KMS-11 (cell line): ENCODE measurements at regions not wholly inside any gene's neighbourhood (a gene's known extent, or its start where the extent isn't known, plus 50 kb on each side); places are given as distances from the start of the nearest gene placed in this dataset.
"Not testable (repeated sequence)": the region's sequence is repeated elsewhere in the genome, so short reads cannot be mapped to it uniquely, and the experiment has no call there.

Experiments
- H2AFZ ChIP-seq: fragments of 200-600 bp; sonication (generic); 2 replicates; pipeline ENCODE4 v1.6.1; 2016; ENCODE audit warnings: antibody characterized with exemption, mixed run types, low read depth
- H3K27ac ChIP-seq: fragments of 200-600 bp; sonication (generic); 2 replicates; pipeline ENCODE4 v1.6.1; 2016; ENCODE audit warnings: mild to moderate bottlenecking, mixed run types
- H3K27me3 ChIP-seq: fragments of 200-600 bp; sonication (generic); 2 replicates; pipeline ENCODE4 v1.6.1; 2017; ENCODE audit warnings: mild to moderate bottlenecking, low read depth, mixed run types, moderate library complexity; ENCODE audit not compliant: insufficient read depth
- H3K36me3 ChIP-seq: fragments of 200-600 bp; sonication (generic); 2 replicates; pipeline ENCODE4 v1.6.1; 2017; ENCODE audit warnings: mild to moderate bottlenecking, mixed run types; ENCODE audit not compliant: insufficient read depth
- H3K4me1 ChIP-seq: fragments of 200-600 bp; sonication (generic); 2 replicates; pipeline ENCODE4 v1.6.1; 2016; ENCODE audit warnings: mild to moderate bottlenecking, low read depth, mixed run types; ENCODE audit not compliant: poor library complexity, severe bottlenecking
- H3K4me2 ChIP-seq: fragments of 200-600 bp; sonication (generic); 2 replicates; pipeline ENCODE4 v1.7.0; 2016; ENCODE audit warnings: mild to moderate bottlenecking, mixed run types
- H3K4me3 ChIP-seq: fragments of 200-600 bp; sonication (generic); IDR thresholded peaks from 2 replicates; pipeline ENCODE4 v1.6.1; 2017; ENCODE audit warnings: low read depth, low read length, mixed read lengths; ENCODE audit not compliant: insufficient read depth
- H3K79me2 ChIP-seq: fragments of 200-600 bp; sonication (generic); 2 replicates; pipeline ENCODE4 v1.6.1; 2016; ENCODE audit warnings: low read depth, mixed run types; ENCODE audit not compliant: insufficient read depth
- H3K9ac ChIP-seq: fragments of 200-600 bp; sonication (generic); 2 replicates; pipeline ENCODE4 v1.6.1; 2016; ENCODE audit warnings: mild to moderate bottlenecking, mixed run types
- H4K20me1 ChIP-seq: fragments of 200-600 bp; sonication (generic); 2 replicates; pipeline ENCODE4 v1.6.1; 2016; ENCODE audit warnings: mild to moderate bottlenecking, mixed run types; ENCODE audit not compliant: insufficient read depth
- TF ChIP-seq, protein P1 (sequence below): fragments of 200-600 bp; sonication (generic); conservative IDR thresholded peaks from 2 replicates; pipeline ENCODE4 v1.6.1; 2017; ENCODE audit warnings: low read depth, mild to moderate bottlenecking, antibody characterized with exemption, low read length, moderate library complexity, mixed read lengths

DNA sequence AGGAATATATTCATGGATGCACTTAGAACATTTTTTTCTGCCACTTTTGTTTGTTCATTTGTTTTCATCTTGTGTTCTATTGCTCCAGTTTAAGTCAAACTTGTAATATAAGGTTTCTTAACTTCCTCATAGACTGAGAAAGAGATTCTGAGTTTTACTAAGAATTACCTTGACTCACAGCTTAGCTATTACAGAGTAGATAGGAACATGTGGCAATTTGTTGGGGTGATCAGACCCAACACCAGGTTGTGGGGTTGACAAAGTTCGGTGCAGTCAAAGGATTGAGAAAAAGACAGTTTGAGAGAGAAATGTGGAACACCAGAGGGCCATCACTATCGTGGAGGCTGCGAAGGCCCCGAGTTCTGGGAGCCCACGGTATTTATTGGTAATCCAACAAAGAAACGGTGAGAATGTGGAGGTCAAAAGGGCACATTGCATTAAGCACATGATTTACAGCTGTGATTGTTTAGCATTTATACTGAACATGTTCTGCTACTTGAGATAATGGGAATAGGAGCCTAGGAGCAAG lies 2526.0 kb downstream of the PCDH9 start:
- no peaks in the 10 kb centered on the region for H3K36me3 ChIP-seq
- TF ChIP-seq, protein P1, sequence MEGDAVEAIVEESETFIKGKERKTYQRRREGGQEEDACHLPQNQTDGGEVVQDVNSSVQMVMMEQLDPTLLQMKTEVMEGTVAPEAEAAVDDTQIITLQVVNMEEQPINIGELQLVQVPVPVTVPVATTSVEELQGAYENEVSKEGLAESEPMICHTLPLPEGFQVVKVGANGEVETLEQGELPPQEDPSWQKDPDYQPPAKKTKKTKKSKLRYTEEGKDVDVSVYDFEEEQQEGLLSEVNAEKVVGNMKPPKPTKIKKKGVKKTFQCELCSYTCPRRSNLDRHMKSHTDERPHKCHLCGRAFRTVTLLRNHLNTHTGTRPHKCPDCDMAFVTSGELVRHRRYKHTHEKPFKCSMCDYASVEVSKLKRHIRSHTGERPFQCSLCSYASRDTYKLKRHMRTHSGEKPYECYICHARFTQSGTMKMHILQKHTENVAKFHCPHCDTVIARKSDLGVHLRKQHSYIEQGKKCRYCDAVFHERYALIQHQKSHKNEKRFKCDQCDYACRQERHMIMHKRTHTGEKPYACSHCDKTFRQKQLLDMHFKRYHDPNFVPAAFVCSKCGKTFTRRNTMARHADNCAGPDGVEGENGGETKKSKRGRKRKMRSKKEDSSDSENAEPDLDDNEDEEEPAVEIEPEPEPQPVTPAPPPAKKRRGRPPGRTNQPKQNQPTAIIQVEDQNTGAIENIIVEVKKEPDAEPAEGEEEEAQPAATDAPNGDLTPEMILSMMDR: no peak
- no peaks in the 10 kb centered on the region for H4K20me1 ChIP-seq
- H3K27ac ChIP-seq: no peak overlapping the region
- no peak overlapping the region for H3K4me3 ChIP-seq
- no peak overlapping the region for H2AFZ ChIP-seq
- no peaks in the 10 kb centered on the region for H3K79me2 ChIP-seq
- H3K4me2 ChIP-seq: no peak overlapping the region
- no peak overlapping the region for H3K9ac ChIP-seq
- no peaks in the 10 kb centered on the region for H3K27me3 ChIP-seq
- no peaks in the 10 kb centered on the region for H3K4me1 ChIP-seq

DNA sequence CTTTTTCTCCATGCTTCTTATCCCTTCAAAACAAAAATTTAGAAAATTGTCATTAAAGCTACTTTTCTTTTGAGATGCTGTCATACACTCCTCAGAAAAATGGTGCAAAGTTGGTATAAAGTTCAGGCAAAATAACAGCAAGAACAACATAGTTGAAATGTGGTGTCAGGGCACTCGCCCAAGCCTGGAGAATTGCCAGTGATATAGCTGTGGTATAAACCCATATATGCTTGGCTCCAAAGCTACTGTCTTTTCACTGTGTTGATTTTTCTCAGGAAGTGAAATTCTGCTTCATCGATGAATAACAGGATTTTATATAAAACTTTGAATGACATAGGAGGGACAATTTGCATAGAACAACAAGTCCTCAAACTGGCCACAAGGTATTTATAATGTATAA lies 2532.9 kb downstream of the PCDH9 start:
- H3K4me1 ChIP-seq: no peaks in the 10 kb centered on the region
- H3K4me2 ChIP-seq: no peak overlapping the region
- H3K4me3 ChIP-seq: no peak overlapping the region
- H3K9ac ChIP-seq: no peak overlapping the region
- no peaks in the 10 kb centered on the region for H3K79me2 ChIP-seq
- H3K27ac ChIP-seq: no peak overlapping the region
- H3K27me3 ChIP-seq: no peaks in the 10 kb centered on the region
- TF ChIP-seq, protein P1: no peak
- H3K36me3 ChIP-seq: no peaks in the 10 kb centered on the region
- no peaks in the 10 kb centered on the region for H4K20me1 ChIP-seq
- H2AFZ ChIP-seq: no peak overlapping the region

DNA sequence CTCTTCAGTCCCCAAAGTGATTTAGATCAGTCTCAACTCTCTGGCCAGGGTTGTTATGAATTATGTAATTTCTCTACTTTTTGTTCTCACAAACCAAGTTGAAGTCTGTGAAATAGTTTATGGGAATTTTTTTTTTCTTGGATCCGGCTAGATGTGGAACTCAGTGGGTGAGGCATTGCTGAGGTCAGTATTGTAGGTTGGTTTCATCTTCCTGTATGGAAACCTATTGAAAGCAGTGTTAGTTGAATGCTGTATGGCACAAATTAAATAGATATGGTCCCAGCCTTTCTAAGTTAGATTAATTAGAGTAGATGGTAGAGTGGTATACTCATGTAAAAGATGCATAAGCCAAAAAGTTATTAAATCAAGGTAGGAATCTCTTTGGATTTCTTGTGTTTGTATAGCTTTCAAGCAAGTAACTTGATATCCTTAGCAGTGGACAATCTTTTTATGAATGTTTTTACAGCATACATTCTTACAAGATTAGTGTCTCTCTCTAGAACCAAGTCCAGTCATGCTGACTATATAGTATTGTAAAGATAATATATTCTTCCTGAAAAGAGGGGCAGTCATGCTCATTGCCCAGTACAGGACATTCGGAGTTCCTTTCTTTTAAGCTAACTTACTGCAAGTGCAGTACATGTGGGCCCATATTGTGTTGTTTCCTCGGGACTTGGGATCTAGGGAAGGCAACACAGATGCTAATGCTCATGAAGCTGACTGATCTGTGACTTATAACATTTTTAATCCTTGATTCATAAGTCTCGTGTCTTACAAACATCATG lies 2541.1 kb downstream of the PCDH9 start:
- TF ChIP-seq, protein P1: no peak
- H3K27ac ChIP-seq: no peak overlapping the region
- H2AFZ ChIP-seq: no peak overlapping the region

DNA sequence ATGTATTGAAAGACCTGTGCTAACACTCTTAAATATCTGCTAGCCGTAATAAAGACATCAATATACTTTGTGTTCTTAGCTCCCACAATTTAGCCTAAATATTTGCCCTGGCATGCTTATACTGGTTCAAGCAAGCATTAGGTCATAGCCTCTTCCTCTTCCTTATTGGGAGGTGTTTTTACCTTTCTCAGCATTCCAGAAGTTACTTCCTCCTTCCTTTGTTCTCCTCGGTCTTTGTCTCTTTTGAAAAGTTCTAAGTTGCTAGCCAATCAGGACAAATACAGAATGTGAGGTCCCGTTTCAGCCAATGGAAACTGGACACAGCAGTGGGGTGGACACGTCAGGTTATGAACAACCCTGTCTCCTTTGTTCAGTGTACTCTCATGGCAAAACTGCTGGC lies 2543.6 kb downstream of the PCDH9 start:
- not testable (repeated sequence) for H3K4me1 ChIP-seq, H3K79me2 ChIP-seq, H2AFZ ChIP-seq, H3K4me3 ChIP-seq, H3K27ac ChIP-seq, H3K4me2 ChIP-seq, H3K9ac ChIP-seq, H3K27me3 ChIP-seq, H4K20me1 ChIP-seq, H3K36me3 ChIP-seq

More for the DNA sequence above, 2541.1 kb downstream of the PCDH9 start:
- no peaks in the 10 kb centered on the region for H3K36me3 ChIP-seq
- H3K9ac ChIP-seq: no peak overlapping the region
- H3K4me3 ChIP-seq: no peak overlapping the region
- no peak overlapping the region for H3K4me2 ChIP-seq
- H3K4me1 ChIP-seq: no peaks in the 10 kb centered on the region
- H3K27me3 ChIP-seq: no peaks in the 10 kb centered on the region
- H3K79me2 ChIP-seq: no peaks in the 10 kb centered on the region
- H4K20me1 ChIP-seq: no peaks in the 10 kb centered on the region

DNA sequence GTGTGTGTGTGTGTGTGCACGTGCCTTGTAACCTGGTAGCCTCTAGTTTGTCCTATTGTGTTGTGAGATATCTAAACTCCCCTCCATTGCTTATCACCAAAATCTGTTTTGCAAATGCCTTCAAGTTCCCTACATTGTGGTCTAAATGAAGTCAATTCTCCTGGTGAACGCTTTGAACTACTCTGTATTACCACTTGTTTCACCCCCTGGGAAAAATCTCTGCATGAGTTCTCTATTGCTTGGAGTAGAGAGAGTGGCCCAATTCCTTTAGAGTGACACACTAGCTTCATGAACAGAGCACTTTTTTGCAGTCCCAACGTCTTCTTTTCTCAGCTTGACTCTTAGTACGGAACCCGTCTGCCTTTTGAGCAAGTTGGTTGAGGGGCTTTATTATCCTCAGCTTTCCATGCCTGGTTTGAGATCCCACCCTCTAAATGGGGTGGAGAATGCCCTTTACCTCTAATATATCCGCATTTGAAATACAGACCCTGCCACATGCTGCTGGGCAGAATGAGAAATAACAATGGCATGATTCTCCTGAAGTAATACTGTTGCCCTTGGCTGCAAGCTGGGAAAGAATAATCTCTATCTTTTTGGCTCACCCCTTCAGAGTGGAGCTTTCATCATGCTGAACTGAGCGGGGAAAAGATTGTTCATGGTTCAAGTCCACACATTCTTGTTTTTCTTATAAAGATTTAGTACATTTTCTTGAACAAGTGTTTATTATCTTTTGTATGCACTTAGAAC lies 2545.3 kb downstream of the PCDH9 start:
- H3K36me3 ChIP-seq: no peaks in the 10 kb centered on the region
- H4K20me1 ChIP-seq: no peaks in the 10 kb centered on the region
- no peak overlapping the region for H3K9ac ChIP-seq
- H2AFZ ChIP-seq: no peak overlapping the region
- H3K4me3 ChIP-seq: no peak overlapping the region
- H3K27ac ChIP-seq: no peak overlapping the region
- no peak overlapping the region for H3K4me2 ChIP-seq
- TF ChIP-seq, protein P1: no peak
- H3K4me1 ChIP-seq: no peaks in the 10 kb centered on the region
- no peaks in the 10 kb centered on the region for H3K27me3 ChIP-seq
- H3K79me2 ChIP-seq: no peaks in the 10 kb centered on the region
